ENCODE measurements at regions not wholly inside any gene's neighbourhood (a gene's known extent, or its start where the extent isn't known, plus 50 kb on each side); places are given as distances from the start of the nearest gene placed in this dataset.
A peak's percentile ranks its signal among the peaks of the same experiment; 100 is the strongest.

DNA sequence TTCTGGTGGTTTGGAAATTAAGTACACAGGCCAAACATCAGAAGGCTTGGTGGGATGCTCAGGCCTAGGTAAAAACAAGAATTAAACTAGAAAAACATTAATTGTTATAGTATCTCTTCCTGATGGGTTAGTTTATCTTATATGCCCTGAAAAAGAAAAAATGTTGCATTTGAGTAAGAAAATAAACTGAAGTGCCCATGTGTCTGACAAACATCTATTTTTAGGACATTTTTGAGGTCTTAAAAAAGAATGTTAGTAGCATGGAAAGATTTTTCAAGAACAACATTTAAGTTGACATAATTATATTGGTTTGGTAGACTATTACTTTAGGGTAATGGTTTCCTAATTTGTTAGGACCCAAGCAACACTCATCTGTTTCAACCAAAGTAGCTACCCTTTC is 140.1 kb upstream of the RND3 start:
- ATAC-seq: no peak
- DNase-seq (ENCODE audit: low spot score): no peak

DNA sequence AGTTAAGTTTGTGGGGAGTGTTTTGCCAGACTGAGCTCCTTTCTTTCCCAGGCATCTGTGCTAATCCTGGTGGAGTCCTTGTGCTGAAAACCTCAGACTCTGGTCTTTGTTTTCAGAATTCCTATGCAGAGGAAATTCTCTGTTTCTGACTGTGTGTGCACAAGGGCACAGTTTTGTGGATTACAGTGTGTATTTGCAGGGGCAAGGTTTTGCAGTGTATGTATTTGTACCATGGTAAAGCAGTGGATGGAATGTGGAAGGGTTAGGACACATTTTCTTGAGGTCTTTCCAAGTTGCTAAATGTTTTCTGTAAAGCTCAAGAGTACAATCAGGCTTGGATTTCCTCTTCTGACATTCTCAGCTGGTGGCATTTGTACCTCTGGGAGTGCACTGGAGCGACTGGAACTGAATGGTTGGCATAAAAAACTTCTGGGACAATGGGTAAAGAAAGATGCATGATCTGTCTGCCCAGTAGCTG is 139.5 kb upstream of the RND3 start:
- ATAC-seq (no peak), DNase-seq (ENCODE audit: low spot score) (no peak)

DNA sequence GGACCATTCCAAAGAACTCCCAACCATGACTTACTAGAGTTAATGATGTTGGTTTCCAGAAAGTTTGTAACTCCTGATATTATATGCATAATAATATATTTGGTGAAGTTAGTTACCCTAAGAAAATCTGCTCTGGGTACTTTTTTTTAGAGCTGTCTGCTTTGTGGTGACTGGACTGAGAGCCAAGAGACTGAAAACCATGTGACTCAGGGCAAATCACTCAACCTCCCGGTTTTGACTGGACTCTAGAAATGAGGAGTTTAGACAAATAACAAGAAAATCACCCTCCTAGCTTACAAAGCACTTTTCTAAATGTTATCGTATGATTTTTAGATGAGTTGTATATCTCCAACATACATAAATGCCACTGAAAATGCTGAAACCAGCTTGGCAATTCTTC is 138.3 kb upstream of the RND3 start:
- DNase-seq (ENCODE audit: low spot score): no peak

DNA sequence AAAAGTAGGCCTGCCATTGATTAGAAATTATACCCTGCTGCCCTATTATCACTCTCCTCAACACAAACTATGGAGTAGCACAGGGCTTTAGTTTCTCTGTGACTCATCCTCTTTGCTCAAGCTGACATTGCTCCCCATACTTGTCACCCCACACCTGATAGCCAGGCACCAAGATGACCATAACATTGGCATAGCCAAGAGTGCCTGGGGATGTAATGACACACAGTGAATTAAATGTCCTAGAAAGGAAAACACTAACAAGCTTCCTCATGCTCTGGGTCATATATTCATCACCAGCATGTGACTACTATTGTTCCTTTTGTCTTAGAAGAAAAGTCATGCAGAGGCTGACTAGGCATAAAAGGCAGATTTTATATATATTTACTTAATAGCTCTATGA is 137.8 kb upstream of the RND3 start:
- ATAC-seq (no peak), DNase-seq (ENCODE audit: low spot score) (no peak)

More for the DNA sequence above, 138.3 kb upstream of the RND3 start:
- no peak for ATAC-seq

DNA sequence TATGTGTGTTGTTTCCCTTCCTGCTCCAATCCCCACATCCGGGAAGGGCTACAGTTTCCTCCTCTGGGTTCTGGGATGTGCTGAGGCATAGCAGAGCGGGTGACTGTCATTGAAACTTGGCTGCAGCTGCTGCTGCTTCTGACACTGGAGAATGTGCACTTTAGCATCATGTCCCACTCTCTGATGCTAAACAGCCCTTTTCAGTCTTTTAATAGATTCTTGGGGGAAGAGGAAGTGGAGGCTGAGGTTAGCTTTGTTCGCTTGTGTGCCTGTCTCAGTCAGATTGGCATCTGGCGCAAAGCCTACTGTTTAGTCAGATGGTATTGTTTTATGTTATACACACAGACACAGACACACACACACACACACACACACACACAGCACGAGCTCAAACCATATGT is 136.5 kb upstream of the RND3 start:
- DNase-seq (ENCODE audit: low spot score) (no peak), ATAC-seq (no peak)

DNA sequence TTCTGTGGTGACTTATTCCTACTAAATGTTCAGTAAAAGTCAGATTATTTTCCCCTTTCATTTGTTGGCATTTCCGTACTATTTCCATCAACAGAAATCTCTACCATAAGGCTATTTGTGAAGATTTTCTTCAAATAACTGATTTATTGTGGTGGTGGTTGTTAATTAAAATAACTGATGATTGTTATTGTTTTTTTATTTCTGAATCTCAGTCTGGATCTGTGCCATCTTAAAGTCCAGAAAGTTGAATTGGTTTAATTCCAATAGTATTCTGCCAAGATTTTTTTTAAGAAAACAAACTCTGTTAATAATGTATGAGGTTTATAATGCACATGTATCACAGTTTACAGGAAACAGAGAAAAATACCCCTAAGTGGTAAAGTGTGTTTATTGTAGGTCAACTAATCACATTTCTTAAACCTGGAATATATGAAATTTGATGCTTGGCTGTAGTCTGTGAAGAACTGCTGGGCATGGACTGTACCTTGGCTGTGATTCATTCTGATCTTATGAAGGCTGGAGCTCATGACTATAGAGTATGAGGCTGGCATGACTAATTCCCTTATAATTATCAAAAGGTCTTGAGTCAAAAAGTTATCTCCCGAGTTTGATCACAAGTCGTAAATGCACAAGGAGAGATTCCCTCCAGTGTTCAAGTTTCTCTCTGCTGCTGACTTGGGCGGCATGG is 134.2 kb upstream of the RND3 start:
- ATAC-seq: no peak
- DNase-seq (ENCODE audit: low spot score): no peak

DNA sequence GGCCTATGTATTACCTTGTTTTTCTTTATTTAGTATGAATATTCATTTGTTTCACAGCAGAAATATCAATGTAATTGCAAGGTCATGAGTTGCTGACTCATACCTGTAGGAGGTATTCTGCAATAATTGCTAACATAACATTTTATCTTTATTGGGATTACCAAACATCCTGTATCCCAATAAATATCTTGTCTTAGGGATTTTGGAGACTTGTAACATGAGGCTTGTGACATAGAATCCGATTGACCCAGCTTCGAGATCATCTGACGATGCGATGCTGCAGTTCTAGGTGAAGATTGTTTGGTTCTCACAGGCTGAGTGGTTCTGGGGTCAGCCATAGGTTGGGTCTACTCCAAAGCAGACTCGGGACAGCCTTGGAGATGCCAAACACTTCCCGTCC is 133.4 kb upstream of the RND3 start:
- DNase-seq (ENCODE audit: low spot score): no peak
- no peak for ATAC-seq

DNA sequence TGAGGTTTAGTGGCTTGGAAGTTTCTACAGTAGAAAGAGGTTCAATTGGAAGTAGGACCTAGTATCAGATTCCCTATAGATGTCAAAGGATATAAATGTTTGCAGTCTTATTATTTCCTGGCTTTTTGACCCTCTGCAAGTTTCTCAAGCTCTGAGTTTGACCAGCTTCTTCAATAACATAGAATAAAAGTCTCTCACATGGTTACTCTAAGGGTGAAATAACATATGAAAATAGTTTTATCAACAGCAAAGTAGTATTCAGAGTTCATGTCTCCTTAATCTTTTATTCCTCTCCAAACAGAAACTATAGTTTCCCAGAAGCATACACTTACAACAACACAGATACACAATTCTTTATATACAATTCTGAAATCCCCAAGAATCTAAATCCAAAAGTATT is 132.9 kb upstream of the RND3 start:
- DNase-seq (ENCODE audit: low spot score) (no peak), ATAC-seq (no peak)

DNA sequence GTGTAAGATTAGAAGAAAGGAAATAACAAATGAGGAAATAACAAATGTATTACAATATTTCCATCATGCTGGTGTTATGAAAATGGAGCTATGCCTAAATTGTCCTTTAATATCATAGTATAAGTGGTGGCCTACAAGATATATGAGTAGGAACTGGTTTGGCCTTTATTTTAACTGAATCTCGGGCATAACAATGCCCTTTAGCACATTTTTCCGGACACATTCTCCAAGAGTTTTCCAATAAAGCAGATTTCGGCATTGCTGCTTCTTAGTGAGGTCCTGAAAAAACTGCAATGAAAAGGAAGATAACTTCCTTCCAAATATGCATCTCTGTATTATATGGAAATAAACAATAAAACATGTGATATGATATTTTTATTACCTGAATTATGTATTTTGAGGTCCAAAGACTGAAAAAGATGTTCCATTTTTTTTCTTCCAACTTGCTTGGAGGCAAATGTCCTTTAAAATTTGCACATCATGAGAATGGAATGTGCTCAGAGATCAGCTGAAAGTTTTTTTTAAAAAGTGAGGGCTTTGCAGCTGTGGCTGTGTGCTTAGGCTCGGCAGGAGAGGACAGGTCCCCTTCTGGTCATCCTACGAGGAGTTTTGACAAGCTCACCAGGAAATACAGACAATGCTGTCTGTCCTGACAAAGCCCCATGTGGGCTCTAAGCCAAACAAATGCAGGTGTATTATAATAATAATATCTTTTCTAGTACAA is 132.3 kb upstream of the RND3 start:
- peak; percentile 26 for ATAC-seq
- DNase-seq (ENCODE audit: low spot score): no peak

DNA sequence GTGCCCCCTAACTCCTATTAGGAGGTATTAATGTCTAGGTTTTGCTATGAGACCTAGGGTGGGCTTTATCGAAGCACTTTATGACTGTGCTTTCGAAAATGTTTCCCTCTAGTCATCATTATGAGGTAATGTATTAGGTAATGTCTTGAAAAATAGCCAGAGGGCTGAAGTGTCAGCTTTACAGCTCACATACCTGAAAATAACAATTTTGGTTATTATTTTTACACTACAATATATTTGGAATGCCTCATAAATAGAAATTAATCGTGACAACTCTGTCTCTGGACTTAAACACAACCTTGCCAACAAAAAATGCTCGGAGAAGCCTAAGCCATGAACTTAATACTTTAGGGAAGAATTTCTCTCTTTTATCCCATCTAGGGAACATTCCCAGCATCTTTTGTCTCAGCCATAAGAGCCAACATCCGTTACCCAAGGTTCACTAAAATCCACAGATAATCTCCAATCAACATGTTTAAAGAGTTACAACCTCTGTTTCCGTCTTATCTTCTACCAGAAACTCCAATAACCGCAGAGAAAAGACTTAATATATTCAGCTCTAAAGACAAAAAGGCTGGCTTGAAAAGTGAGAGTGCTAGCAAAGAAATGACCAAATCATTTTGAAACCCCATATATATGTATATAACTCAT is 130.9 kb upstream of the RND3 start:
- no peak for DNase-seq (ENCODE audit: low spot score)
- no peak for ATAC-seq

DNA sequence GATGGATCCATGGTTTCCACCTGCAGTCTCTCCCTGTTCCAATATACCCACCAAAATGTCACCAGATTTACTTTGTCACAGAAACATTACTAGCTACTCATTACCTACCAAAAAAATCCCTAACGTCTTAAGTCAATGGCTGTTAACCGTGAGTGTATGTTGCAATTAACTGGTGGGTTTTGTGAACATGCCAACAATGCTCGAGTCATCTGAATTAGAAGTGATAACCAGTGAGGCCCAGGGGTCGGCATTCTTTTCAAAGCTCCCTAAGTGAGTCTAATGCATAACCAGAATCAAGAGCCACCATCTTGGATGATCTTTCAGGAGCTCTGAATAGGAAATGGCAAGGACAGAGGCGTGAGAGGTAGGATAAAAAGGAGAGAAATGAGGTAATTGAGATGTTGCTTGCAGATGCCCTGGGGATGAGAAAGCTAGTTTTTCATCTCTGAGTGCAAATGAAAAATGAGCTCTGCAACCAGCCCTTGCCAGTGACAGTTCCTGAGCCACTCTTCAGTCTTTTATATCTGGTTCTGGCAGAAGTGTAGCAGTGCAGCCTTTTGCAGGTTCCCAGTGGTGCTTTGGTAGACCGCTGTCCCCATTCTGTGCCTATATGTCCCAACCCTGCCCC is 130.0 kb upstream of the RND3 start:
- DNase-seq (ENCODE audit: low spot score): no peak
- no peak for ATAC-seq

DNA sequence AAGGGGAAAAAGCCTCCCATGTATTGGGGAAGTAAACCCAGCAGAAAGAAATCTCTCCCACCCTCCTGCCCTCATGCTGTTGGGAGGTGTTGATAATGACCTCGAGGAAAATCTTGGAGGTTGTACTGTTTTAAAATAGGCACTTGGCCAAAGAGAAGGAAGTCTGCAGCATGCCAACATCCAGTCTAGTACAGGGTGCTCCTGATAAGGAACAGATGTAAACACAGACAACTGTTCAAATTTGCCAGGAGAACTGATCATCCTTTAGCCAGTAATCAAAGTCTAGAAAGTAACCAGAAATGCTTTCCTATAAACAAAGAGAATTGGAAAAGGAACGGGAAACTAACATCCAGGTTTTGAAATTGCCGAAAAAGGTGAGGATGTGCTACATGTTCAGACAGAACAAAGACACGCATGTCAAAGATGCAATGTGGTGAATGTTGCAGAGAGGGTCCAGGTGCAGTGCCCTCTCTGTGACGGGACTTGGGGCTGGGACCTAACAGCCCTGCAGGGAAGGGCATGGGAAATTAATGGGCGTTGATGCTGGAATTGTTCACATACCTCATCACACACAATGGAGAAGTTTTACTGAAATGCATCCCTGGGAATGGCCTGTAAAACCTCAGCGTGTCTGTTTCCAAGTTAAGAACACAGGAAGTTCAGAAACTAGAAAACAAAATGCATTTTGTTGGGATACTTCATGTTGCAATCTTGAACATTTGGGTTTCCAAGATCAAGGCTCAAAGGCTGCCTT is 125.7 kb upstream of the RND3 start:
- DNase-seq (ENCODE audit: low spot score) (no peak), ATAC-seq (peak; percentile 72)

DNA sequence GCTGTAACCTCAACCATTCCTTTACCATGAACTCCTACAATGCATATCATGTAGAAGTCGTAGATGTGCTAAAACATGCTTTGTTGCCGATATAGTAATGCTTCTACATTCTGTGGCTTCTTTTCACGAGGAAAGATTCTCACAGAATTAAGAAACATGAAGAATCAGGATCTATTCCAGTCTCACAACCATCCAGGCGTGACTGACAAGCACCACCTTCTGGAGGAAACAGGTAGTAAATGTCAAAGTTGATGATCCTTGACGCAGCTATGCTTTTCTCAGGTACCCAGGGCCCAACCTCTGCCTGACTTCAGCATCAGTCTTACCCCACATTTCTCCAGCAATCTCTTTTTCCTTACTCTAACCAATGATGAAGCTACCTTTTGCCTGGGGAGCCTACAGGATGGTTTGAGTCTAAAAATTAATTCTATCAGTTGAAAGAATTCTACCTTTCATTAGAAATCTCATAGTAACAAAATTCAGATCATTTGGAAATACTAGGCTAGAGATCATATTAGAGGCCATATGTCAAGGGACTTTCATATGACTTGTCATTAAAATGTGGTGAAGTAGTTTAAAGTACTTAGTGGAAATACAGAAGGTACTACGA is 123.3 kb upstream of the RND3 start:
- peak; percentile 96 for ATAC-seq
- DNase-seq (ENCODE audit: low spot score): no peak

DNA sequence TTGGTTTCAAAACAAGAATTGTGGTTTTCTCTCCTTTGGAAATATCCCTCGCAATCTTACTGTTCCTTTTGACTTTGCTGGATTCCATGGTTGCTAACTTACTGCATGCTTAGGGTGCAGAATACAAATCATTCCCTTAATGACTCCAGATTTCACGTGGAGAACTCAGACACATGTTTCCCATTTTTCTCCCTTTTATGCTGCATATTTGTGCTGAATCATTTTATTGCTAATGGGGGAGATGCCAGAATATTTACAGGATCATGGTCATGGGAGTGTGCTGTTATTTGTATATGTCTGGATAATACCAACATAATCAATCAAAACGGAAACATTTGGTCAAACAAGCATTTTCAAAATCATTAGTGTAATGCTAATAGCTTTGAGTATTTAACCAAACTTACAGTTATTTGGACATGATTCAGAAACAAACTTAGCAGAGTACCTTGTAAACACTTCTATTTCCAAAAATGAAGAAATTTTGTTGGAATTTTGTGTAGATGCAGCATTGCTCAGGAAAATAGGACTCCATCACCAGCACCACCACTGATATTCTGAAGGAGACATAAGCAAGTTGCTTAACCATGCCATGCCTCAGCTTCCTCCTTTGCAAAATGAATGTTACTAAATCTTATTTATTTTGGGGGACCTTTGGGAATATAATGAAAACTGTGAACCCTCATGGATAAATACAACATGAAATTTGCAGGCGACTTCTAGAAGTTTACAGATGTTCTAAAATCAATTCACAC is 122.5 kb upstream of the RND3 start:
- DNase-seq (ENCODE audit: low spot score): no peak
- ATAC-seq: no peak

DNA sequence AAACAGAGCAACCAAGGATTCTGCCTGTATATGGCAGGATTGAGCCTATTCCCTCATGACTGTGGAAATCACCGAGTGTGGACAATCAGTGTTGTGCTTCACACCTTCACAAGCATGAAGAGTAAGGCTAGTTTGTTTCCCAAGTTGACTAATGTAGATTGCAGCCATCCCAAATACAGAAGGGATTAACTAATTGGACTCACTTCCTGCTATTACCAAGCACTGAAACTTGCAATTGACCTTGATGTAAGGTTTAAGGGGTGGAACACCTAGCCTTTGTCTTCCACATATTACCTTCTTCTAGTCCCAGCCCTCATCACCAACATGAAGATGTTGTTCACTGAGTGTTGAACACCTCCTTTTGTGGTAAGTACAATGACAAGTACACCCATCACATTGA is 120.9 kb upstream of the RND3 start:
- DNase-seq (ENCODE audit: low spot score) (no peak), ATAC-seq (no peak)

DNA sequence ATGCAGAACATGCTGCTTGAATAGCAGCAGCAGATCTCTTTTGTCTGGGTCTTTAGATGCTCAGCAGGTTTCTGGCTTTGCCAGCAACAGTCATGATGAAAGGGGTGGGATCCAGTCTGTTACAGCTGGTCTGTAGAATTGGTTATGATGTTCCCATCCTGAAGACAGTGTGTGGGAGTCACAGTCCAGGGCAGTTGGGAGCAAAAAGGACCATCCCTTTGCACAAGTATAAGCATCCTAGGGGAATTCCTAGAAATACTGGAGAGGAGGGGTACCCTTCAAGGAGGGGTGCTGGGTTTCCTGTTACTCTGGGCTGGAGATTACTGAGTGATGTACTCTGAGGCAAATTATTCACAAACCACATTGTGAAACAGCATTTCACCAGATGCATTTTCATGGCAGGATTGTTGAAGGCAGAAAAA is 119.9 kb upstream of the RND3 start:
- ATAC-seq (no peak), DNase-seq (ENCODE audit: low spot score) (no peak)

DNA sequence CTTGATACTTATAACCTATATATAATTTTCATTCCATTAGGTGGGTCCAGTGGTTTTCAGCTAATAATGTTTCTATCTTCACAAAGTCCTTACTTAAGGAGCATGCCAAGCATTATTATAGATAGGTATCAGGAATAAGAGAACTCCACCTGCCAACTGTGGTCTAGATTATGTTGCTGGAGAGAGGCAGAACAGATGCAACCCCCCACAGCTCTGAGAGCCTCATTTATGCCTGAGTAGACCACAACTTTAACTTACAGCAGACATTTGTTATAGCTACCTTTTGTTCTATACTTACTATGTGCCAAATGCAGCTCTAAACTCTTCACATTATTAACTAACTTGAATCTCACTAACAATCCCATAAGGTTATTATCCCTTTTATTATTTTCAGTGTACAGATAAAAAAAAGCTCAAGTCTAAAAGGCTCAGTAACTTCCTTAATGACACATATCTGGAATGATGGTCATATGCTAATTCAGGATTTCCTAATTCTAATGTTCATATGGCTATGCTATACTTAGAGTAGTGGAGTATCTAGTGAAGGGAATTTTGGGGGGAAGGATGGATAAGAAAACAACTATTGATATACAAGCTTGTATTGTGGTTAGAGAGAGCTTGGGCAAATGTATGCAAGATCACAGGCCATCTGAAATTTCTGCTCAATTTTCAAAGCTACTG is 119.1 kb upstream of the RND3 start:
- DNase-seq (ENCODE audit: low spot score) (no peak), ATAC-seq (no peak)

DNA sequence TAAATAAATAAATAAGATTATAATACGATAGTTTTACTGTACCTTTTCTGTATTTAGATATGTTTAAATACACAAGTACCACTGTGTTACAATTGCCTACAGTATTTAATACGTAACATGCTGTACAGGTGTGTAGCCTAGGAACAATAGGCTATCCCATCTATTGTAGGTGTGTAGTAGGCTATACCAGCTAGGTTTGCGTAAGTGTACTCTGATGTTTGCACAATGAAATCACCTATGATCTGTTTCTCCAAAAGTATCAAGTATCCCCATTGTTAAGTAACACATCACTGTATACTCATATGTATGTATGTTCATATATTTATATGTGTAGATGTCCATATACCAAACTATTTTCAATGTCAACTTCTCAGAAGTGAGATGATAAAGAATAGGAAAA is 118.2 kb upstream of the RND3 start:
- ATAC-seq: no peak
- no peak for DNase-seq (ENCODE audit: low spot score)

Measured in left lobe of liver (tissue), 2 donors.